SKM-1 (cell line): ENCODE measurements at regions not wholly inside any gene's neighbourhood (a gene's known extent, or its start where the extent isn't known, plus 50 kb on each side); places are given as distances from the start of the nearest gene placed in this dataset.

Experiments
- DNase-seq: peaks from one replicate; lab custom pipeline; 2025; ENCODE audit not compliant: unreplicated experiment; lab: John Stamatoyannopoulos, UW

DNA sequence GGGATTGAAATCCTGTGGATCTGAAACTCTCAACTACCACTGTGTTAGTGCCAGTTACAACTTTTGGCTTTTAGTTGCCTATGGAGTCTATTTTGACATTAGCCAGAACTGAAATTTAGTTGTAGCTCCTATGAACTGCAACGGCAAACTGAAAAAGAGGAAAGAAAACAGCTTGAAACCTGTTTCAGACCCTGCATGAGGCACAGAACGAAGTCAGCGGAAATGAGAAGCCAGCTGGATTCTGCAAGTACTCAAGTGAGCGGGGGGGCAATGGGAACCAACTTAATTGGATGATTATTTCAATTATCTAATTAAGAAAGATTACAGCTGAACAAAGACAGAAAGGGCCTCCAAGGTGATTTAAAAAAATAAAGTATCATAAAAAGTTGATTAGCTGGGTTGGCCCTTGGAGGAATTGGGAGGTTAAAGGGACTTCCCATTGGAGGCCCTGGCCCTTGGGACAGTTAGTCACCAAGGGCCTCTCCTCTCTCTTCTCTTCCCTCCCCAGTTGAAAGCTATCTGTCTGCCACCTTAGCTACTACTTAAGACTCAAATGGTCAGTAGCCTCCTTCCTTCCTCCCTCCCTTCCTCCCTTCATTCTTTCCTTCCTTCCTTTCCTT, 352.1 kb downstream of the SHQ1 start:
- DNase-seq, result no peak

- DNase-seq, result no peak
Measured at GRCh38 chr3:72494626-72495025, 353.6 kb downstream of the SHQ1 start.

DNA sequence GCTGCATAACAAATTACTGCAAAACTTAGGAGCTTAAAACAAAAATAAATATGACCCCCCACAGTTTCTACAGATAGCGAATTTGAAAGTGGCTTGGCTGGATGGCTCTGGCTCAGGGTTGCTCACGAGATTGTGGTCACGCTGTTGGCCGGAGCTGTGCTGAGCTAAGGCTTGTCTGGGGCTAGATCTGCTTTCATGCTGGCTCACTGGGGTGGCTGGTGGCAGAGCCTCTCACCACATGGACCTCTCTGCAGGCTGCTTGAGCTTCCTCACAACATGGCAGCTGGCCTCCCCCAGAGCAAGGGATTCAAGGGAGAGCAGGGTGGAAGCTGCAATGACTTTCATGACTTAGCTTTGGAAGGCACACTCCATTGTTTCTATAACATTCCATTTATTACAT, 354.1 kb downstream of the SHQ1 start:
- DNase-seq, result no peak

DNA sequence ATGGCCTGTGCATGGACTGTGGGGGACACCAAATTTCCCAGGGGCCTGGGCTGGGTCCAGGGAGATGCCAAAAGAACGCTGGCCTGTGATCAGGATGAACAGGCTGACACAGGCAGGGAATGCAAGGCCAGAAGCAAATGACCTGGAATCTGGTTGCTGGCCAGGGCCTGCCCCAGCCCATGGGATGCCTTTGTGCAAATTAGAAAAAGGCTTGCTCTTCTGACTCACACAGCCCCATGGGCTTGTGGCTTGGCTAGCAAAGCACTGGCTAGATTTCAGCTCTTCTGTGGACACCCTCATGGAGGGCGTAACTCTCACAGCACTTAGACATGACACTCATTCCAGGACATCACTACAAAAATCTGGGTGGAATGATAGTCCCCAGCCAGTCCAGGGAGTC, 356.0 kb downstream of the SHQ1 start:
- no peak for DNase-seq

GRCh38 chr3:72490688-72491435, 357.4 kb downstream of the SHQ1 start:
- DNase-seq, result no peak

DNA sequence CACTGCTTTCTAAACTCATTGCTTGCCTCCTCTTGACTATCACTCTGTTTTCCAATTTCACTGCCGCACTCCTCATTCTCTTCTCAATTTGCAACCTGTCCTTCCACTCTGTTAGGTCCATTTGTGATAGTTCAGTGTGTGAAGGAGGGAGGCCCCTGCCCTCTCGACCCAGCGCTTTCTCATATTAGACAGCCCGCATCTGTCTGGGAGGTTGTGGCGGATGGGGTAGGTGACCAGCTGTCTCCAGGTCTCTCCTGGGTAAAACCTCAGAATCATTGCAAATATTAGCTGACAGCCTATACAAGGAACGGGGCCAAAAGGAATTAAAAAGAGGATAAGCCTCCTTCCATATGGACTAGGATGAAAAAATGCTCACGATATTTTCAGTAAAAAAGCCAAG, 358.3 kb downstream of the SHQ1 start:
- DNase-seq, result no peak

DNA sequence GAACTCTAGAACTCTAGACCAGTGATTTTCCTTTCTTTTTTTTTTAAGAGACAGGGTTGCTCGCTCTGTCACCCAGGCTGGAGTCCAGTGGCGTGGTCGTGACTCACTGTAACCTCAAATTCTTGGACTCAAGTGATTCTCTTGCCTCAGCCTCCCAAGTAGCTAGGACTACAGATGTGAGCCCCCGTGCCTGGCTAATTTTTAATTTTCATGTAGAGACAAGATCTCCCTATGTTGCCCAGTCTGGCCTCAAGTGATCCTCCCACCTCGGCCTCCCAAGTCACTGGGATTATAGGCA, 359.6 kb downstream of the SHQ1 start:
- no peak for DNase-seq

GRCh38 chr3:72487946-72488737, 360.1 kb downstream of the SHQ1 start:
- no peak for DNase-seq

- no peak for DNase-seq
Measured at GRCh38 chr3:72487078-72487765, 361.0 kb downstream of the SHQ1 start.

DNA sequence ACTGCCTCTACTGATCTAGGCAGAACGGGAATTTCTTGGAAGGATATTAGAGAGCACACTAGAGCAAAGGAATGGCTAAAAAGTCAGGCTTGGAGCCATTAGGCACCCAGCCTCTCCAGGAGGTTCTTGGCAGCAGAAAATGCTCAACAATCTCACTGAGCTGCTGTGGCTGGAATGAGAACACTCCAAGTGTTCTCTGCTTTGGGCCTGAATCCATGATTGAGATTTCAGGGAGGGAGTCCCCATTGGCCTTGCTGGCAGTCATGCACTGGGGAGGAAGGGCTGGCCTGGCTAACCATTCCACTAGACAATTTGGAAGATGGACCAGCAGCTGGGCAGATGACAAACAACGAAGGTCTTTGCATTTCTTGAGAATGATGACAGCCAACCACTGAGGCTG, 362.6 kb downstream of the SHQ1 start:
- no peak for DNase-seq

DNA sequence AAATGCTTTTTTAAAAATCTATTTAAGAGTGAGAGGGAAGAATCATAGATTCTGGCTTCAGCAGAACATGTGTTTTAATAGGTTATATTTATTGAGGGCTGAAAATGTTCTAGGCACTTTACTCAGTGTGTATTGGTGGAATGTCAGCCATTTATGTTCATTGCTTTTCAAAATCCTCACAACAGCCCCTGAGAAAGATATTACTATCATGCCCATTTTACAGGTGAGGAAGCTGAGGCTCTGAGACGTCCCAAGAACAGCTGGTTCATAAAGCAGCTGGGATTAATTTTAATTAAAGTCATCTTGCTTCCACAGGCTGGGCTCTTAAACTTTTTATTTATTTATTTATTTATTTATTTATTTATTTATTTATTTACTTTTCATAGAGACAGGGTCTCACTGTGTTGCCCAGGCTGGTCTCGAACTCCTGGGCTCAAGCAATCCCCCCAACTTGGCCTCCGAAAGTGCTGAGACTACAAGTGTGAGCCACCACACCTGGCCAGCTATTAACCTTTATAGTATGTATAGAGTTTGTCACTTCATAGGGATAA, 364.6 kb downstream of the SHQ1 start:
- no peak for DNase-seq

DNA sequence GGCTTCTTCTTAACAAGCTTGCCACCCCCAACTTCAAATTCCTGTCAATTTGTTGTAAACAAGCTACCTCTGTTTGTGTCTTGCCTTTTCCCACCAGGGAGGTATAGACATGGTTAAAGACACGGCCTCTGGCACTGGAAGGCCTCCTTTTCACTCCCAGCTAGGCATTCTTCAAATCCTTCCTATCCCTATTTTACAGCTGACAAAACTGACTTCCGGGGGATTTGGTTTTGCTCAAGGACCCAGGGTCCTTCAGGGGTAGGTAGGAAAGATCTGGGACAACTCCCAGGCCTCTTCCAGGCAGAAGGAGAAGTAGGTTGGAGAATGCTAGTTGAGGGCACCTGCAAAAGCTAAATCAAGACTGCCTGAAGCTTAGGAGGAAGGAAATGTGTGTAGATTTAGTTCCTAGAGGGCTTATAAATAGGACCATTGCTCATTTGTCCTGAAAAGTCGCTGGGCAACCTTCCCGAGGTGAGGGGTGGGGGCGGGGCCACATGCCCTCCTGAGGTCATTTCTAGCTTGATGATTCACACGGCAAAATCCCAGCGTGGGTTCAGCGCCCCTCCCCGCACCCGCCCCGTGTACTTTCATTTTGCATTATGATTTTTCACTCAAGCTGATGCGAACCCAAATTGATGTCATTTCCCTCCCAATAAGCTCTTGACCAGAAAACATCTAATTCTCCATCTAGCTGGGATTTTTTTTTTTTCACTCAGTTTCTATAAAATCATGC, 365.5 kb downstream of the SHQ1 start:
- no peak for DNase-seq

DNA sequence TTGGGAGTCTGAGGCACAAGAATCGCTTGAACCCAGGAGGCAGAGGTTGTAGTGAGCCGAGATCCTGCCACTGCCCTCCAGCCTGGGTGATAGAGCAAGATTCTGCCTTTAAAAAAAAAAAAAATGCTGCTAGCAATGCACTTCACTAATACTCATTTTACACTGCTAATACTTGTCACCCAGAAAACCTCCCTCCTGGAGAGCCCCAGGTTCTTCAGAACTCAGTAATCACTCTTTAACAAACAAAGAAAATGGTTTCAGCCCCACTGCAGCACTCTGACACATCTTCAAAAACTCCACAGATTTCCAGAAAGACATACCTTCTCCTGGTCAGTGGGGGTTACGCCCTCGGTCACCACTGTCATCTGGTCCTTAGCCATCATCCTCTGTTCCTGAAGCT, 366.7 kb downstream of the SHQ1 start:
- no peak for DNase-seq

- DNase-seq, result no peak
Measured at GRCh38 chr3:72480366-72480765, 367.9 kb downstream of the SHQ1 start.

GRCh38 chr3:72479651-72480215, 368.5 kb downstream of the SHQ1 start:
- DNase-seq, result no peak

GRCh38 chr3:72476139-72476483, 372.1 kb downstream of the SHQ1 start:
- no peak for DNase-seq

DNA sequence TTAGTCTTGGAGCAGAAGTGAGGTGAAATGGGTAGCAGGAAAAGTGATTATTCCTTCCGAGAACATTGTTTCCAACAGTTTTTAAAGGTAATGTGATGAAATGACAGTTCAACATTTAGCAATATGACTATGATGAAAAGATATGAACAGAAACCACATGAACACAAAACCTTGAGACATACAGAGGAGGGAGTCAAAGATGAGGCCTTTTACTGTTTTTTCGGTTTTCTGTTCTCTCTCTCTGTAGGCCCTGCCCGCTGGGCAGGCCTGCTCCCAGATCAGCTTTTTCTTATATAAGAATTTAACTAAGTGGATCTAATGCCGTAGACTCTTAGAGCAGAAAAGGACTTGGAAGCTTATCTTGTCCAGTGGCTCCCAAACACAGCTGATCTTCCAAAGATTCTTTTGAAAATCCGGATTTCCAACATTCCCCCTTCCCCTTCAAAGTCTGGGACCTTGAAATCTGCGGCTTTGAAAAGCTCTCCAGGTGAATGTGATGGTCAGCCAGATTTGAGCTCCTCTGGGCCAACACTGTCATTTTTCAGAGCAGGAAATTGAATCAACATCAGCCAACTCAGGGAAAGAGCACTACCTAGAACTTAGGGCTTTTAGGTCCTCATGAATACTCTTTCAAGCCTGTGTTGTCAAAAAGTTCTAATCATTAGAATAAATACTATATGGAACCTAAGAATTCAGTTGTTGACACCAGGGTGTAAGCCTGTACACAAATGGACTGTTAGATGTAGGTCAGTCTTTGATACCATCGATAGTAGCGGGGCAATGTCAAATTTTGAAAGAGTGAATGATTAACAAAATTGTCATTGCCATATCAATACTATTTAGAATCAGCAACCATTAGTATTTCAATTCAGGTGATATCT, 372.7 kb downstream of the SHQ1 start:
- peak; percentile 21 for DNase-seq

DNA sequence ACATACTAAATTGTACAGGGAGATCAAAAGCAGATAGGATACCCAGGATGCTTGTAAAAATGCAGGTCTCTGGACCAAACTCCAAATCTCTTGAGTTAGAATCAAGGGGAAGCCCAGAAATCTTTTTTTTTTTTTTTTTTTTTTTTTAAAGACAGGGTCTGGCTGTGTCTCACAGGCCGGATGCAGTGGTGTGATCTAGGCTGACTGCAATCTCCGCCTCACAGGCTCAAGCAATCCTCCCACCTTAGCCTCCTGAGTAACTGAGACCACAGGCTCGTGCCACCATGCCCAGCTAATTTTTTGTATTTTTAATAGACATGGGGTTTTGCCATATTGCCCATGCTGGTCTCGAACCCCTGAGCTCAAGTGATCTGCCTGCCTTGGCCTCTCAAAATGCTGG, 373.5 kb downstream of the SHQ1 start:
- no peak for DNase-seq

GRCh38 chr3:72473156-72473555, 375.1 kb downstream of the SHQ1 start:
- DNase-seq, result no peak
